G401.6 (cell line): ENCODE measurements at regions not wholly inside any gene's neighbourhood (a gene's known extent, or its start where the extent isn't known, plus 50 kb on each side); places are given as distances from the start of the nearest gene placed in this dataset.

Experiments
- FAIRE-seq: peaks from 2 replicates; lab custom pipeline; 2012; peaks lifted over from hg19 to GRCh38; lab: Jason Lieb, UNC

GRCh38 chr15:81589671-81590070, 215.7 kb upstream of the TMC3 start:
- no peak for FAIRE-seq

DNA sequence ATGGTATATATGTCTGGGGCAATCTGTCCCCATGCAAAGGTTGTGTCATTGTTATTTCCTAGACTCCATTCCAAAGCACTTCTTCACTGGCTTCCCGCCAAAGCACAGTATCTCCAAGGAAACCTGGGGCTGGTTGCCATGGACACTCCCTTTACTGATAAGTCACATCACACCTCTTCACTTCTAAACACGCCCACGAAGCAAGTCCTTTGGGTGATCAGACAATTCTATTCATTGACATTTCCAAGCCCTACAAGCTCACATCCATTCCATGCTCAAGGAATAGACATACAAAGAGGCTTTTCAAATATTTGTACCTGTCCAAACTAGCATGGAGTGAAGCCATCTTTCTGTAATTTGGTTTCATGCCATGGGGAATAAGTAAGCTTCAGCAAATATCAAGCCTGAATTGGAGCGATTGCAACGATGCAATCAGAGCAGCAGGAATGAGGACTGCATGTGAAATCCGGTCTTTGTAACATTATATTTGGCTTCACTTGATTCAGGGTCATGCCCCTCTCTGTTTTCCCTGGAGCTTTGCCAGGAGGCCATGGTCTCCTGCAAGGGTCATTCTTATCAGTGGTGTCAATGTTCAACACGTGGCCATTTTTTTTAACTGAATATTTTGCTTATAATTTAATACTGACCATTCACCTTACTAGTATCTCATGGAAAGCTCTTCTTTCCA, 201.6 kb upstream of the TMC3 start:
- FAIRE-seq: no peak

GRCh38 chr15:81573098-81573746, 199.2 kb upstream of the TMC3 start:
- no peak for FAIRE-seq

DNA sequence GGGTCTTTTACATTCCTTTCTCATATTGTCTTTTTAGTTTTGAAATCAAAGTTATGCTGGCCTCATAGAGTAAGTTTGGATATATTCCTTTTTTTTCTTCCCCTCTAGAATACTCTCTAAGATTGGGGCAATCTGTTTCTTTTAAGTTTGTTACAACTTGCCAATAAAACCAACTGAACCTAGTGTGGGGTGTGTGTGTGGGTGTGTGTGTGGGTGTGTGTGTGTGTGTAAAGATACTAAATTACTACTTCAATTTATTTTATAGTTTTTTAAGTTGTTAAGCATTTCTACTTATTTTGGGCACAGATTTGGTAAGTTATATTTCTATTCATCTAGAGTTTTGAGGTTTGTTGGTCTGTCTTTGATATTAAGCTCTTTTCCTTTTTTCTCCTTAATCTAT, 198.2 kb upstream of the TMC3 start:
- FAIRE-seq: no peak

DNA sequence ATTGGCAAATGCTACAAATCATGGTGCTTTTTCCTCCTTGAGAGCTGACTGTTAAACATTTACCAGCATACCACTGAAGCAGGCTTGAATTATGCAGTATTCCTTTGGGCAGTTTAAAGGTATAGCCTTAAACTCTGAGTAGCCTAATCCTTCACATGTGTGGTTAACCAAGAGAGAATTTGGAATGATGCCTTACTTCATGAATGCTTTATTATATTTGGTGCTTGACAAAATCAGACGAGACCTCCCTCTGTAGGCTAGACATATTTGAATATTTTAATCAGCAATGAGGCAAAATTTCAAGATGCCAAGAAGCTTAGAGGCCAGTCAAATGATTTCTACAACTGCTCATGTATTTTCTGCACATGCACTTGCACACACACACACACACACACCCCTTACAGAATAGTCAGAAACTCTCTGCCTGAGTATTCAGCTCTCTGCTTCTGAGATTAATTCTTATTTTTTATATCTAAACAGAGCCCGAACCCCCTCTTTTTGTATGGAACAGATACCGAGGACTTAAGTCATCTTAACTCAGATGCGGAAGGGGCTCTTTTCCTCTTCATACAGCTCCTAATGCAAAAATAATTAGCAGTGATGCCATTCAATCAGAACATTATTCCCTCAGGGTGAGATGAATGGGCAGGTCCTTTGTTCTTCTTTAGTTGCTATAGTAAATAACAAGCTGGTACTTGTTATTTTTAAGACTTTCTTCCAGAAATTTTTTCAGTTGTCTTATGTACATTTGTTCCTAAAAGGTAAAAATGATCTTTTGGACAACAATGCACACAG, 195.5 kb upstream of the TMC3 start:
- no peak for FAIRE-seq

DNA sequence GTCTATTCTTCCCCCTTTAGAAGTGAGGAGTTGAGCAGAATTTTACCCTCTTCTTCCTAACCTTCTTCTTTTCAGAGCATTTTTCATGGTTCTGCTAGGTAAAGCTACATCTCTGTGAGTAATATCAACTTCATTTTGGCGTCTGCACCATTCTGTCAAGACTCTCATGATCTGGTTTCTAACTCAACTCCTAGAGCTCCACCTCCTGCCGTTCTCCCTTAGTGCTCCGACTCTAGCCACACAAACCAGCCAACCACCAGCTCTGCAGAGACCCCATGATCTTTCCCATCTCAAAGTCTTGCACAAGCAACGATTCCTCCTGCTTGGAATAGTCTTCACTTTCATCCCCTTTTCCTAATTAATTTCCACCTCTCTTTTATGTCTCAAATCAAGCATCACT, 193.9 kb upstream of the TMC3 start:
- no peak for FAIRE-seq

GRCh38 chr15:81562986-81563385, 189.0 kb upstream of the TMC3 start:
- FAIRE-seq: no peak

DNA sequence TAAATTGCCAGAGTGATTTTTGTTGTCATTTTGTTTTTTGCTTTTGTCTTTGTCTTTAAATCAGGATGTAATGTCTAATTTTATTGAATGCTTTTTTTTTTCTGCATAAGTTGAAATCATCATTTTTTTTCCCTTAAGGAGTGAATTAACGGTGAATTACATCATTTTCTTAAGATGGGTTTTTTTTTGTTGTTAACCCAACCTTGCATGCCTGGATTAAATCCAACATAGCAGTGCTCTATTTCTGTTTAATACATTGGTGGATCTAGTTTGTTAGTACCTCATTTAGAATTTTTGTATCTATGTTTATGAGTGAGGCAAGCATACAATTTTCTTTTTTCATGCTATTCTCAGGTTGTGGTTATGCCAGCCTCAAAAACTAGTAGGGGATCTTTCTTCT, 186.4 kb upstream of the TMC3 start:
- no peak for FAIRE-seq

GRCh38 chr15:81558056-81558455, 184.0 kb upstream of the TMC3 start:
- FAIRE-seq: no peak

- FAIRE-seq: no peak
These were observed 181.3 kb upstream of the TMC3 start for GRCh38 chr15:81555346-81555745.

- no peak for FAIRE-seq
These were observed 174.5 kb upstream of the TMC3 start for GRCh38 chr15:81548365-81549130.

DNA sequence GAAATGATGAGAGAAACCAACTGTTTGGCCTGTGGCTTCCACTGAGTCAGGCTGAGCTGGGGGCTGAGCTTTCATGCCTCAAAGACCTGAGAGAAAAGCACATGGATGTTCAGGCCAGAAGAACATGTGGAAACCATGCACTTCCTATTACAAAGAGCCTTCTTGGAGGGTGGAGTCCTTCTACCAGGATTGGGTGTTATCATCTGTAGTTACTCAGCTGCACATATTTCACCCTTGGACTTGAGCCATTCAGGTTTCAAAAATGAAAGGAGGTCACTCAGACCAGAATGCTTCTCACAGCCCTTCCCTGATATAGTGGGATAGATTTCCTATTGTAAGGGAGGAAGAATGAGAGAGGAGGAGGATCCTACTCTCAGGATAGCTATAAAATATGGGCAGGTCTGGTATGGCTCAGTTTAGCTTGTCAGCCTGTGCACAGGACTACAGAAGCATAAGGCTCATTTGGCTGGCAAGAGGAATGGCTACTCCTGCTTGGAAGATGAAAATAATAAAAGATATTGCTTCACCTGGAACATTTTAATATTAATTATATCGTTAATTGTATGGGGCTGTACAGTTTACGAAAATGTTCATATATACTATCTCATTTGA, 173.6 kb upstream of the TMC3 start:
- FAIRE-seq: no peak

DNA sequence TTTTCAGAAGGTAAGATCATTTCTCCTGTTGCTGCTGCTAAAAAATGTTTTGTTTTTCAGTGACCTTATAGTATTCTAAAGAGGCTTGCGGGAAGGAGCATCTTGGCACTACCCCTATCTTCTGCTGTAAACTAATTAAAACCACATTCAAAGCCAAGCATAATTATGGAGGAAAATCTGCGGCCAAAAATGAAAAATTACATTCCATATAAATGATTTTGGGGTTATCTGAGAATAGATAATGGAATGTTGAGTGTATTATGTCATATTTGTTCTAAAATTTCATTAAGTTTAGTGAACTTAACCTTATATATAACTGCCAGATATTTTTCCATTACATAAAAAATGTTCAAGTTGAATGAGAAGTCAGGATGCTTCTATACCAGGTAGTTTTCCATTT, 170.4 kb upstream of the TMC3 start:
- FAIRE-seq: no peak

DNA sequence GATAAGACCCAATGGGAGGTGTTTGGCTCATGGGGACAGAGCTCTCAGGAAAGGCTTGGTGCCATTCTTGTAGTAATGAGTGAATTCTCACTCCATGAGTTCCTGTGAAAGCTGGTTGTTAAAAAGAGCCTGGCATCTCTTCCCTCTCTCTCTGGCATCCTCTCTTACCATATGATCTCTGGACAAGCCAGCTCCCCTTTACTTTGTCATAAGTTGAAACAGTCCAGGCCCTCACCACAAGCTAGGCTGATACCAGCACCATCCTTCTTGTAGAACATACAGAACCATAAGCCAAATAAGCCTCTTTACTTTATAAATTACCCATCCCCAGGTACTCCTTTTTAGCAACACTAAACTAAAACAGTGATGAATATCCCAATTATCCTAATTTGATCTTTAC, 166.9 kb upstream of the TMC3 start:
- no peak for FAIRE-seq

DNA sequence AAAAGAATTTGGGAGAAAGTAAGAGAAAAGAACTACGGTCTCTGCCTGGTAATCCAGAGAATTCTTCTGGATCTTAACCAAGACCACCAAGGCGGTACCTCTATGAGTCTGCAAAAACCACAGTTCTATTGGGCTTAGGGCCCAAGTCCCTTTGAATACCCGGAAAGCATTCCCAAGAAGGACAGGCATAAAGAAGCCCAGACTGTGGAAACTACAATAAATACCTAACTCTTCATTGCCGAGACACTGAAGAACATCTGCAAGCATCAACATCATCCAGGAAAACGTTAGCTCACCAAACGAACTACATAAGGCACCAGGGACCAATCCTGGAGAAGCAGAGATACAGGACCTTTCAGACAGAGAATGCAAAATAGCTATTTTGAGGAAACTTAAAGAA, 162.3 kb upstream of the TMC3 start:
- FAIRE-seq: no peak

DNA sequence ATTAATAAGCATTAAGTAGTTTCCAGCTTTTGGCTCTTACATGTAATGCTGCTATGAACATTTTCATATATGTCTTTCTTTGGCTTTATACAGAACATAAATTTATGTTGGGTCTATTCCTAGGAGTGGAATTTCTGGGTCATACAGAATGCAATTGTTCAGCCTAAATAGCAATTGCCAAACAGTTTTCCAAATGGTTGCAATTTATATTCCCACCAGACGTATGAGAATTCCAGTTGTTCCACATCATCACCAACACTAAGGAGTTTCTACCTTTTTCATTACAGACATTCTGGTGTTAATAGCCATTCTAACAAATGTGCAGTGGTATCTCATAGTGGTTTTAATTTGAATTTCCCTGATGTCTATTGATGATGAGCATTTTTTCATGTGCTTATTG, 160.1 kb upstream of the TMC3 start:
- no peak for FAIRE-seq

GRCh38 chr15:81532001-81532400, 158.0 kb upstream of the TMC3 start:
- FAIRE-seq: no peak

DNA sequence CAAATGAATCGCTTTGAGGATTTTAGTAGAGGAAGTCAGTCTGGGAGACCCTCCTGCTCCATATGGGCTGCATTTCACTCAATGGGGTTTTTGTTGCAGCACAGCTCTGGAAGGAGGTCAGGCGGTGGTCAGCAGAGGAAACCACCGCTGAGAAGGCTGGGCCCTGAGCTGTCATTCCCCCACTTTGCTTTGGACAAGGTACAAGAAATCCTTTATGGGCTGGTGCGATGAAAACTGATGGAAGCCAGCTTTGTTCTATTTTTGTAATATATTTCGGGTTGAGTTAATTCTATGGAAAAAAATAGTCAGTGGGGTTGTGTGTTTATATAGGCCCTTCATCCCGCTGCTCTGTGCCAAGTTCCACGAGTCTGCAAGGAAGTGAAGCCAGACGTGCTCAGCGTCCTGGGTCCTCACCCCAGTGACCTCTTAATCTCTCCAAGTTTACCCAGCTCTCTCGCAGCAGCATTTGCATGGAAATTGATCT, 157.1 kb upstream of the TMC3 start:
- no peak for FAIRE-seq

DNA sequence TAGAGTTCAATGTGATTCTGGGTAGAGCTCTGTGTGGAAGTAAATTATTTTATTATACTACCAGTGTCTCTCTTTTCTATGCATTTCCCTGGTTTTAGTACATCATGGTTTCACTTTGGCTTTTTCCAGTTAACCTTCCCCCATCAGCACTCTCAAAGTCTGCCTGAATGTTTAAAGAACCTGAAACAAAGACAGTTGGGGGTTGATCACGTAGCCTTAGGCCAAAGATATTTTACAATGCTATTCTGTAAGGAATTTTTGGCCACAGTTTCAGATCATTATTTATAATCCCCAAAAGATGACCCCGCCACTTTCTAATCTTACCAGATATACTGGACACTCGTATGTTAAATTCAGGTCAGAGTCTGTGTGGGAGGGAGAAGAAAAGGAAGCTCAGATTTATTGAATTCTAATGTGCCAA, 156.3 kb upstream of the TMC3 start:
- FAIRE-seq: no peak

DNA sequence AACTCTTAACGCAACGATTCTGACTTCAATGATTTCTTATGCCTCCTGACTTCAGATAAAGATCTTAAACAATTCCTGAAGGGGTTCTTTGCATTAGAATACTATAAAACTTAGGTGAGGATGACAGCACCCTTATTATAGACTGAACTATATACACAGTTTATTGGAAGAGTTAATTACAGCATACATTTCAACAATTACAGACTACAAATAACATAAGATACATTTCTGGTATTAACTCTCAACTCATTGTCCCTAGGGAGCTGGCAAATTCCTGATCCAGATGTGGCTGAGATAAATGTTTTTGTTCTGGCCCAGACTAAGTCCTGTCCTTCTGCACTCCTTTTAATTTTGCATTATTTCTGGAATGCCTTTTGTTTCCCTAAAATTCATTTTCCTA, 155.5 kb upstream of the TMC3 start:
- FAIRE-seq: no peak

DNA sequence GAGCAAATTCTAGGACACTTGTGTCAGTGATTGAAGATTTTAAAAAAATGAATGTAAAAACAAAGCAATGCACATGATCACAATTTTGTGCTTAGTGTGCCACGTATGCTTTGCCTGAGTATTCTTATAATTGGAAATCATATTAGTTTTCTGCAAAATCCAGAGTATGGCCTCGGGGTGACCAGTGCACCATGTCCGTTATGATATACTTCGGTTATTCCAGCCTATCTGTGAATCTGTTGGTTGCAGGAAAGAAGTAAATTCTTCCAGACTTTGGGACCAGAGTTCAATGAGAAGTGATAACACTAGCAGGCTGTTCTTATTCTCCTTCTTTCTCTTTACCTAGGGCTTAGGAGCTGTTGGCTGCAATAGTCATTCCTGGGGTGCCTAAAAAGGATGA, 152.0 kb upstream of the TMC3 start:
- FAIRE-seq: no peak

- FAIRE-seq: no peak
These were observed 150.5 kb upstream of the TMC3 start for GRCh38 chr15:81524496-81524895.
